H1 (cell line): ENCODE measurements at regions not wholly inside any gene's neighbourhood (a gene's known extent, or its start where the extent isn't known, plus 50 kb on each side); places are given as distances from the start of the nearest gene placed in this dataset.
A peak's percentile ranks its signal among the peaks of the same experiment; 100 is the strongest.
"Not testable (repeated sequence)": the region's sequence is repeated elsewhere in the genome, so short reads cannot be mapped to it uniquely, and the experiment has no call there.

Experiments
- CTCF ChIA-PET: fragments of 300-600 bp; sonication (Branson Sonifier 250); formaldehyde crosslinking; loops from one replicate; lab custom pipeline; 2021; ENCODE audit not compliant: partially characterized antibody; lab: Charles Lee
- POLR2A ChIA-PET: fragments of 300-600 bp; sonication (Branson Sonifier 250); formaldehyde crosslinking; loops from one replicate; lab custom pipeline; 2021; ENCODE audit warnings: inconsistent platforms; ENCODE audit not compliant: partially characterized antibody; lab: Charles Lee
- DNase-seq, 2 experiments: peaks; one replicate each; pipeline versions ENCODE4 v3.0.0 to v3.0.0-alpha.2; 2010 to 2022; ENCODE audit warnings: low spot score in 2 of 2, low read depth in 1 of 2, mixed read lengths in 1 of 2
- FAIRE-seq: peaks from 2 replicates; lab custom pipeline; 2011; peaks lifted over from hg19 to GRCh38; lab: Jason Lieb, UNC
- H2AFZ ChIP-seq: 2 replicates; pipeline ENCODE4 v1.8.1; 2012; ENCODE audit warnings: low read length, inconsistent platforms
- H2AK5ac ChIP-seq: 2 replicates; pipeline ENCODE4 v1.6.1; 2013; ENCODE audit warnings: low read depth, low read length
- H2BK120ac ChIP-seq: replicated peaks from 2 replicates; pipeline ENCODE3; 2013; ENCODE audit warnings: low read depth, low read length, inconsistent platforms
- H2BK12ac ChIP-seq: 2 replicates; pipeline ENCODE4 v1.6.1; 2013; ENCODE audit warnings: low read depth, low read length
- H2BK15ac ChIP-seq: 2 replicates; pipeline ENCODE4 v1.6.1; 2013; ENCODE audit warnings: low read length
- H2BK20ac ChIP-seq: 2 replicates; pipeline ENCODE4 v1.6.1; 2013; ENCODE audit warnings: low read length
- H2BK5ac ChIP-seq: 2 replicates; pipeline ENCODE4 v1.6.1; 2013; ENCODE audit warnings: low read depth, low read length
- H3K14ac ChIP-seq: 2 replicates; pipeline ENCODE4 v1.6.1; 2013; ENCODE audit warnings: inconsistent platforms; ENCODE audit not compliant: insufficient read length
- H3K18ac ChIP-seq: 2 replicates; pipeline ENCODE4 v1.6.1; 2013; ENCODE audit warnings: low read length; ENCODE audit errors: extremely low read depth
- H3K23ac ChIP-seq: 2 replicates; pipeline ENCODE4 v1.6.1; 2013; ENCODE audit warnings: inconsistent platforms; ENCODE audit not compliant: insufficient read length
- H3K23me2 ChIP-seq: 2 replicates; pipeline ENCODE4 v1.6.1; 2013; ENCODE audit warnings: low read depth, low read length
- H3K27ac ChIP-seq: 2 replicates; pipeline ENCODE4 v1.6.1; 2011; ENCODE audit warnings: low read depth, low read length, inconsistent platforms
- H3K27me3 ChIP-seq, 4 experiments: replicated peaks in 1 of 4; 1 replicate in 1 of 4; 2 replicates in 3 of 4; pipeline versions ENCODE4 v1.6.1 to v1.8.1; 2011 to 2013; ENCODE audit warnings: low read length in 3 of 4, mild to moderate bottlenecking in 3 of 4, inconsistent platforms in 2 of 4, mixed read lengths in 2 of 4, moderate library complexity in 1 of 4; ENCODE audit not compliant: control insufficient read depth in 3 of 4, insufficient read depth in 3 of 4; ENCODE audit errors: extremely low read depth in 1 of 4
- H3K36me3 ChIP-seq, 4 experiments: 2 replicates each; pipeline versions ENCODE4 v1.6.1 to v1.8.1; 2011 to 2013; ENCODE audit warnings: mild to moderate bottlenecking in 4 of 4, low read length in 3 of 4, moderate library complexity in 2 of 4, control low read depth in 1 of 4, inconsistent platforms in 1 of 4; ENCODE audit not compliant: insufficient read depth in 4 of 4, control insufficient read depth in 2 of 4
- H3K4ac ChIP-seq: replicated peaks from 2 replicates; pipeline ENCODE3; 2013; ENCODE audit warnings: low read length, low read depth, mixed read lengths, inconsistent platforms; ENCODE audit not compliant: insufficient read length
- H3K4me1 ChIP-seq, 4 experiments: replicated peaks in 1 of 4; 1 replicate in 1 of 4; 2 replicates in 3 of 4; pipeline versions ENCODE4 v1.6.1 to v1.8.1; 2011 to 2013; ENCODE audit warnings: low read length in 3 of 4, inconsistent platforms in 2 of 4, mixed read lengths in 1 of 4; ENCODE audit not compliant: insufficient read depth in 4 of 4, control insufficient read depth in 3 of 4
- H3K4me2 ChIP-seq, 2 experiments: 2 replicates each; pipeline versions ENCODE4 v1.6.1 to v1.8.1; 2011 to 2013; ENCODE audit warnings: low read depth in 2 of 2, low read length in 2 of 2, control low read depth in 1 of 2, inconsistent platforms in 1 of 2, mild to moderate bottlenecking in 1 of 2; ENCODE audit not compliant: insufficient read depth in 1 of 2
- H3K4me3 ChIP-seq, 4 experiments: fragments of 200-600, 300-600 bp in 1 of 4; sonication (generic), shearing (Covaris generic), sonication (Bioruptor Twin) in 1 of 4; 2 replicates each; pipeline versions ENCODE4 v1.5.1 to v1.8.1; 2011 to 2016; ENCODE audit warnings: low read length in 4 of 4, low read depth in 3 of 4, control low read depth in 2 of 4, inconsistent platforms in 2 of 4, mild to moderate bottlenecking in 2 of 4, mixed read lengths in 1 of 4, moderate library complexity in 1 of 4; ENCODE audit not compliant: insufficient read depth in 2 of 4; ENCODE audit errors: extremely low read depth in 1 of 4
- H3K56ac ChIP-seq: replicated peaks from 2 replicates; pipeline ENCODE3; 2013; ENCODE audit warnings: low read depth, mild to moderate bottlenecking, mixed read lengths, low read length, inconsistent platforms; ENCODE audit not compliant: insufficient read length
- H3K79me1 ChIP-seq: 2 replicates; pipeline ENCODE4 v1.6.1; 2013; ENCODE audit warnings: low read depth, low read length, control low read depth
- H3K79me2 ChIP-seq, 2 experiments: 2 replicates each; pipeline versions ENCODE4 v1.6.1 to v1.8.1; 2012 to 2013; ENCODE audit warnings: low read length in 2 of 2, mild to moderate bottlenecking in 2 of 2, inconsistent platforms in 1 of 2; ENCODE audit not compliant: insufficient read depth in 2 of 2, control insufficient read depth in 1 of 2
- H3K9ac ChIP-seq, 4 experiments: replicated peaks in 1 of 4; 1 replicate in 1 of 4; 2 replicates in 3 of 4; pipeline versions ENCODE4 v1.6.1 to v1.8.1; 2011 to 2013; ENCODE audit warnings: low read depth in 3 of 4, low read length in 3 of 4, control low read depth in 2 of 4, mild to moderate bottlenecking in 2 of 4, moderate library complexity in 2 of 4, inconsistent platforms in 1 of 4; ENCODE audit errors: extremely low read depth in 1 of 4
- H3K9me3 ChIP-seq, 2 experiments: 2 replicates each; pipeline versions ENCODE4 v1.6.1 to v1.8.1; 2012 to 2013; ENCODE audit warnings: mild to moderate bottlenecking in 2 of 2, moderate library complexity in 2 of 2, control low read depth in 1 of 2, inconsistent platforms in 1 of 2, low read depth in 1 of 2, low read length in 1 of 2, mixed read lengths in 1 of 2; ENCODE audit not compliant: insufficient read depth in 2 of 2
- H4K20me1 ChIP-seq, 2 experiments: replicated peaks in 1 of 2; 2 replicates each; pipeline versions ENCODE3 to v1.8.1; 2011 to 2013; ENCODE audit warnings: inconsistent platforms in 2 of 2, low read length in 2 of 2, mild to moderate bottlenecking in 1 of 2; ENCODE audit not compliant: insufficient read depth in 2 of 2, control insufficient read depth in 1 of 2
- H4K5ac ChIP-seq: 2 replicates; pipeline ENCODE4 v1.6.1; 2013; ENCODE audit warnings: low read length, low read depth, mixed read lengths, inconsistent platforms; ENCODE audit not compliant: insufficient read length
- H4K8ac ChIP-seq: 2 replicates; pipeline ENCODE4 v1.8.0; 2013; ENCODE audit warnings: mild to moderate bottlenecking, moderate library complexity, low read length, inconsistent platforms; ENCODE audit not compliant: insufficient read depth; ENCODE audit errors: extremely low read depth
- H4K91ac ChIP-seq: replicated peaks from 2 replicates; pipeline ENCODE3; 2013; ENCODE audit warnings: low read length, mixed read lengths, inconsistent platforms; ENCODE audit not compliant: insufficient read length
- WGBS, 2 experiments: shearing (Covaris generic) in 1 of 2; methylation state at CpG; one replicate each; pipeline versions ENCODE4 v1.1.6 to v1.1.7; 2013 to 2015; ENCODE audit warnings: low lambda C conversion rate in 2 of 2, mixed read lengths in 2 of 2, inconsistent platforms in 1 of 2, low coverage in 1 of 2, missing lambda C conversion rate in 1 of 2; ENCODE audit not compliant: insufficient replicate concordance in 2 of 2, insufficient coverage in 1 of 2, insufficient read length in 1 of 2; ENCODE audit errors: extremely low coverage in 1 of 2, missing lambda C conversion rate in 1 of 2; 5-methylcytosine and 5-hydroxymethylcytosine counted together

GRCh38 chr14:71807049-71807448 is 125.2 kb upstream of the RGS6 start:
- H3K56ac ChIP-seq, H3K79me2 ChIP-seq, DNase-seq, H4K5ac ChIP-seq, H2AK5ac ChIP-seq, H4K20me1 ChIP-seq, H2BK120ac ChIP-seq, H4K91ac ChIP-seq, H2BK20ac ChIP-seq, H3K9me3 ChIP-seq, H3K4me2 ChIP-seq, H3K27me3 ChIP-seq, H3K23me2 ChIP-seq, H2BK5ac ChIP-seq, H3K23ac ChIP-seq, POLR2A ChIA-PET, H4K8ac ChIP-seq, H3K27ac ChIP-seq, FAIRE-seq, H3K18ac ChIP-seq, H2BK12ac ChIP-seq, H3K4ac ChIP-seq, H3K9ac ChIP-seq, H3K14ac ChIP-seq, H2BK15ac ChIP-seq, H3K36me3 ChIP-seq, H3K79me1 ChIP-seq, H3K4me1 ChIP-seq, H3K4me3 ChIP-seq: not testable (repeated sequence)
- WGBS, 2 experiments, result 75% methylated on average over 4 of the region's 4 CpGs; no CpG with 5 or more reads in 1 of the 2 experiments
- H2AFZ ChIP-seq, result peak overlapping the region; percentile 32; the same call in 1 of the 2 replicates
- CTCF ChIA-PET, result interaction anchor here (0.8 kb wide), 1 partner anchor 13 kb away, joined by 3 read pairs; no protein-coding TSS in a partner anchor

GRCh38 chr14:71810800-71811199 is 121.4 kb upstream of the RGS6 start:
- H2BK5ac ChIP-seq, H3K4ac ChIP-seq, H3K9me3 ChIP-seq, H3K4me3 ChIP-seq, H2BK12ac ChIP-seq, H4K91ac ChIP-seq, H2BK20ac ChIP-seq, H3K14ac ChIP-seq, H4K20me1 ChIP-seq, H3K36me3 ChIP-seq, H3K56ac ChIP-seq, H3K79me2 ChIP-seq, H2BK120ac ChIP-seq, H2BK15ac ChIP-seq, H4K5ac ChIP-seq, CTCF ChIA-PET, H2AK5ac ChIP-seq, H3K79me1 ChIP-seq, H3K23me2 ChIP-seq, POLR2A ChIA-PET, H3K4me2 ChIP-seq, H2AFZ ChIP-seq, H3K23ac ChIP-seq, H3K9ac ChIP-seq, H3K4me1 ChIP-seq, H3K27me3 ChIP-seq, H4K8ac ChIP-seq, DNase-seq, H3K18ac ChIP-seq, FAIRE-seq, H3K27ac ChIP-seq: not testable (repeated sequence)
- WGBS, 2 experiments, result 94% methylated on average over 4 of the region's 4 CpGs; no CpG with 5 or more reads in 1 of the 2 experiments
